Vagina (tissue), 2 donors: ENCODE measurements at regions not wholly inside any gene's neighbourhood (a gene's known extent, or its start where the extent isn't known, plus 50 kb on each side); places are given as distances from the start of the nearest gene placed in this dataset.
"Not testable (repeated sequence)": the region's sequence is repeated elsewhere in the genome, so short reads cannot be mapped to it uniquely, and the experiment has no call there.

ENCODE experiments used
- CTCF ChIP-seq, 3 experiments: fragments of 450-650 bp in 2 of 3; fragments of 200-600 bp in 1 of 3; sonication (generic) in 1 of 3; IDR thresholded peaks; one replicate each; pipeline ENCODE4 v1.5.1; 2017 to 2019; ENCODE audit warnings: antibody characterized with exemption in 3 of 3, mild to moderate bottlenecking in 2 of 3, moderate library complexity in 2 of 3
- POLR2A ChIP-seq, 2 donors: fragments of 450-650 bp; IDR thresholded peaks; one replicate each; pipeline ENCODE4 v1.6.1; 2017; ENCODE audit warnings: antibody characterized with exemption in 2 of 2, mild to moderate bottlenecking in 2 of 2, moderate library complexity in 2 of 2
- POLR2AphosphoS5 ChIP-seq, 2 donors: sonication (generic); formaldehyde crosslinking; IDR thresholded peaks; one replicate each; pipeline ENCODE4 v1.9.0; 2017; ENCODE audit warnings: antibody characterized with exemption in 2 of 2, mild to moderate bottlenecking in 2 of 2, low read depth in 1 of 2; ENCODE audit not compliant: insufficient read depth in 1 of 2

- not testable (repeated sequence) for TF ChIP-seq CTCF (IDR thresholded peaks at IDR 0.05); POLR2AphosphoS5 (IDR thresholded peaks at IDR 0.05; ENCODE audit: insufficient read depth in 1 of 2, low read depth in 1 of 2); POLR2A (IDR thresholded peaks at IDR 0.05)
Measured at GRCh38 chr9:40578908-40579307, 549.6 kb downstream of the FOXD4L6 start.
